ENCODE measurements at regions not wholly inside any gene's neighbourhood (a gene's known extent, or its start where the extent isn't known, plus 50 kb on each side); places are given as distances from the start of the nearest gene placed in this dataset.
"Not testable (repeated sequence)": the region's sequence is repeated elsewhere in the genome, so short reads cannot be mapped to it uniquely, and the experiment has no call there.

GRCh38 chr1:143764831-143765230, 207.0 kb downstream of the FAM72C start:
- DNase-seq = not testable (repeated sequence)

GRCh38 chr1:143760366-143760765, 211.4 kb downstream of the FAM72C start:
- not testable (repeated sequence) for DNase-seq

GRCh38 chr1:143755961-143756360, 215.8 kb downstream of the FAM72C start:
- DNase-seq = not testable (repeated sequence)

DNA sequence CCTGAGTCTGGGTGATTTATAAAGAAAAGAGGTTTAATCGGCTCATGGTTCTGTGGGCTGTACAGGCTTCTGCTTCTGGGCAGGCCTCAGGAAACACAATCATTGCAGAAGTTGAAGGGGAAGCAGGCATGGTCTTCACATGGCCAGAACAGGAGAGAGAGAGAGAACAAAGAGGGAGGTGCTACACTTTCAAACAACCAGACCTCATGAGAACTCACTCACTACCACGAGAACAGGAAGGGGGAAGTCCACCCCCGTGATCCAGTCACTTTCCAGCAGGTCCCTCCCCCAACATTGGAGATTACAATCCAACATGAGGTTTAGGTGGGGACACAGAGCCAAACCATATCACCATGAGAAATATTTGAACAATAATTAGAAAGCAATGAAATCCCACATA, 222.9 kb downstream of the FAM72C start:
- no peak for DNase-seq

DNA sequence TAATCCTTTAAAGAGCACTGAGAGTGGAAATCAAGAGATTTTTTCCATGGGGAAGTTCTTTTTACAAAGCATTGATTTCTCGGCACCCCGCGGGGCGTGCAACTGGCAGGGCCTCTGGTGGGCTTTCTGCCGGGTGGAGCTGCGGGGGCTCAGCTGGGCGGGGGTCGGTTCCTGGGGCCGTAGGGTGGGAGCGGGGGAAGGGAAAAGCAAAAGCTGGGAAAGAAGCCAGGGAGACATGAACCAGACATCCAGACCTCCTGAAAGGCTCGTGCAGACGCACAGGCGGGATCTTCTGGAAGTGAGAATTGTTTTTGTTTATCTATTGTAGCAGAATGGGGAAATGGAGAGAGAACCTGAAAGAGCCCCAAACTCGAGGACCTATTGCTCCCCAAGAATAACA, 235.2 kb downstream of the FAM72C start:
- DNase-seq = no peak

- DNase-seq = no peak
These were observed 235.9 kb downstream of the FAM72C start for GRCh38 chr1:143735764-143736461.

GRCh38 chr1:143734261-143734660, 237.5 kb downstream of the FAM72C start:
- not testable (repeated sequence) for DNase-seq

DNA sequence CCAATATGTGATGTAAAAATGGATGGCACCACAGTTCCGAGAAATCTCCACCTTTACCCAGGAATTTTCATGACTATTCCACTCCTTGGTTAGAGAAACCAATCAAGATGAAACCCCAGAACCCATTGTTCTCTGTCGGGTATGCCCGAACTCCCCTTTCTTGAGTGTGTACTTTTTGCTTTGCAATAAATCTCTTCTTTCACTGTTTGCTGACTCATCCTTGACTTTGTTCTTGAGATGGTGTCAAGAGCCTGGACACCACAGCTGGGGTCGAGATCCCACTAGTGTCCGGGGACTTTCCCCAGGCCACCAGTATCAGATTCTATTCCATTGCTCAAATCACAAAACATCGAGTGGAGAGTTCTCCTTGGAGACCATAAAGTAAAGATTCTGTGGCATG, 240.9 kb downstream of the FAM72C start:
- not testable (repeated sequence) for DNase-seq

DNA sequence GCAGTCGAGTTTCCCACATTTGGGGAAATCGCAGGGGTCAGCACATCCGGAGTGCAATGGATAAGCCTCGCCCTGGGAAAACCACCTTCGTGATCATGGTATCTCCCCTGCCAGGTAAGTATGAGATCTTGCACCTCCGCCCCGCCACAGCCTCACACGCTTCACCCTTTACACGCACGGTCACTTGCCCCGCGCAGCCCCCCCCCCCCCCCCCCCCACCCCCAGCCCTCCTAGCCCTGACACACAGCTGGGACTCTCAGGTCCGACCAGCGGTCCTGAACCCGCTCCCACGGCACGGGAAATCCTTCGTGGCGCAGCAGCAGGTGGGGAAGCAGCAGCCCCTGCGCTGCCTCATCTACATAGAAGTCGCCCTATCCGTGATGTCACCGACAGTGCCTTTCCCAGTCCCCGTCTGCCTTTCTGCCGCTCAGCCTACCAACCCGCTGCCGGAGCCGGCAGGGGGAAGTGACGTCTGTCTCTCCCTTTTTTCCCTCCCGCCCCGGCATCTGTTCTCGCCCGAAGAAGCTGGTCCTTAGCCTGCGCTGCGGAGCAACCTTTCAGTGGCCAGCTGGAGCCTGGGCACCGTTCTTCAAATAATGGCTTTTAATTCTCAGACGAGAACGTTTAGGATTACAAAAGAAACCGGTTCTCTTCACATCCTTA, 242.2 kb downstream of the FAM72C start:
- DNase-seq = peak; percentile 9

- DNase-seq = not testable (repeated sequence)
These were observed 242.9 kb downstream of the FAM72C start for GRCh38 chr1:143728802-143729448.

DNA sequence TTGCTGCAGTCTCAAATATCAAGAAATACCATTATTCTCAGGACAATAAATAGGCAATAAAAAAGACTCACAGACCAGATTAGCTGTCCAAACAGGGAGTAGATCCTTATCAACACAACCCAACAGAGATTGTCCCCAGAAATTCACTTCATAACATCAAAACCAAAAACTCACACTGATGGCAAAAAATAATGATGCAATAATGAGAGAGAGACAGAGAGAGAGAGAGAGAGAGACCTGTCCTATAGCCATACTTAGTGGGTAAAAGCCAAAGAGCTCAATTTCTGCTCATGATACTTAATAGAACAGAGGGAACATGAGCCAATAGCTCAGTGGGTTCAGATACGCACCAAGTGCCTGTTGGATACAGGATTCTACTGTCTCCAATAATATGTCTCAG, 244.5 kb downstream of the FAM72C start:
- no peak for DNase-seq

- no peak for DNase-seq
These were observed 250.8 kb downstream of the FAM72C start for GRCh38 chr1:143721024-143721373.

- DNase-seq = no peak
These were observed 251.4 kb downstream of the FAM72C start for GRCh38 chr1:143720087-143721023.

DNA sequence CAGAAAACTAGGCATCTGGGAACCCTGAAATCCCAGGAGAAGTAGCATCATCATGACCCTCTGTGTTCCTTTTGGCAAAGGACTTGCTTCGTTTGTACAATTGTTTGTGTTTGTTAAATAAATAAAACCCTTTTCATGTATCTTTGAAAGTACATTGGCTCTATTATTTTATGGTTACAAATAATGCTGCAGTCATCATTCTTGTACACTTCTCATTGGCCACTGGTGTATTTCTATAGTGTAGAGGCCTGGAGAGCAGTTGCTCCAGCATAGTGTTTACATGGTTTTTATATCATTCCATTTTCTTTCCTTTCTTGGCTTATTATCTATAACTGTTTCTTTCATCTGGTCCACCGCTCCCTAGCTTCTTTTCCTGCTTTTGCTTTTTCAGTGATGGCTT, 253.3 kb downstream of the FAM72C start:
- DNase-seq = no peak

DNA sequence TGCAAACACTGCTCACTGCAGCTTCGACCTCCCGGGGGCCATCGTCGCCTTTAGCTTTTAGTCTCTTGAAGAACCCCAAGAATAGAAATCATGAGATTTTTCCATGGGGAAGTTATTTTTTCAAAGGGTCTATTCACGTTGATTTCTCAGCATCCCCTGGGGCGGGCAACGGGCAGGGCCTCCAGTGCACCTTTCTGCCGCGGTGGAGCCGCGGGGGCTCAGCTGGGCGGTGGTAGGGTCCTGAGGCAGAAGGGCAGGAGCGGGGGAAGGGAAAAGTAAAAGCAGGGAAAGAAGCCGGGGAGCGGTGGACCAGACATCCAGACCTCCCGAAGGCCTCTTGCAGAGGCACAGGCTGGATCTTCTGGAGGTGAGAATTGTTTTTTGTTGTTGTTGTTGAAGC, 253.8 kb downstream of the FAM72C start:
- no peak for DNase-seq

- DNase-seq = no peak
These were observed 254.4 kb downstream of the FAM72C start for GRCh38 chr1:143717434-143717833.

- not testable (repeated sequence) for DNase-seq
These were observed 256.9 kb downstream of the FAM72C start for GRCh38 chr1:143714913-143715312.

- DNase-seq = not testable (repeated sequence)
These were observed 262.1 kb downstream of the FAM72C start for GRCh38 chr1:143709606-143710259.

DNA sequence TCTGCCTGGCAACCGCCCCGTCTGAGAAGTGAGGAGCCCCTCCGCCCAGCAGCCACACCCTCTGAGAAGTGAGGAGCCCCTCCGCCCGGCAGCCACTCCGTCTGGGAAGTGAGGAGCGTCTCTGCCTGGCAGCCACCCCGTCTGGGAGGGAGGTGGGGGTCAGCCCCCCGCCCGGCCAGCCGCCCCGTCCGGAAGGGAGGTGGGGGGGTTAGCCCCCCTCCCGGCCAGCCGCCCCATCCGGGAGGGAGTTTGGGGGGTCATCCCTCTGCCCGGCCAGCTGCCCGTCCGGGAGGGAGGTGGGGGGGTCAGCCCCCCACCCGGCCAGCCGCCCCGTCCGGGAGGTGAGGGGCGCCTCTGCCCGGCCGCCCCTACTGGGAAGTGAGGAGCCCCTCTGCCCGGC, 269.0 kb downstream of the FAM72C start:
- not testable (repeated sequence) for DNase-seq

DNA sequence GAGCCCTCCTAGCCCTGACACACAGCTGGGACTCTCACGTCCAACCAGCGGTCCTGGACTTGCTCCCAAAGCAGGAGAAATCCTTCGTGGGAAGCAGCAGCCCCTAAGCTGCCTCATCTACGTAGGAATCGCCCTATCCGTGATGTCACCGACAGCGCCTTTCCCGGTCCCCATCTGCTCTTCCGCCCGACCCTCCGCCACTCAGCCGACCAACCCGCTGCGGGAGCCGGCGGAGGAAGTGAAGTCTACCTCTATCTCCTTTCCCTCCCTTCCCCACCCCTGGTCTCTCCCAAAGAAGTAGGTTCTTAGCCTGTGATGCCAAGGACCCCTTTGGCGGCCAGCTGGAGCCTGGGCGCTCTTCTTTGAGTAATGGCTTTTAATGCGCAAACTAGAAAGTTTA, 272.1 kb downstream of the FAM72C start:
- DNase-seq = no peak

- no peak for DNase-seq
These were observed 272.7 kb downstream of the FAM72C start for GRCh38 chr1:143699115-143699514.

DNA sequence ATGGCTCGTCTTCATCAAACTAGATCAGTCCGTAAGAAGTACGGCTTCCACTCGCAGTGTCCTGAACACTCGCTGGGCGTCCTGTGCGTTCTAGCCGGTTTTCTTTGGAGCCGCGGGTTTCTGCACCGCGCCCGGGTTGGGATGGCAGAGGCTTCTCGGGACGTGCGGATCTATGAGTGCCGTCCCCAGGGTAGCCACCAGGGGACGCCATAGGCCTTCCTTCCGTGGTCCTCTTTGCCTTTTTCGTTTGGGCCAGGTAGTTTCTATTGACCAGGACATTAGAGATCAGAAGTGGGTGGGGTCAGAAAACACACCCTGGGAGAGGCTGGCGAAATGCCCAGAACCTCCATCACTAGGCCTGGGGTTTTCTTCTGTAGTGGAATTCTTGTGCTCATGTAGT, 273.8 kb downstream of the FAM72C start:
- DNase-seq = no peak

GRCh38 chr1:143694085-143694484, 277.7 kb downstream of the FAM72C start:
- no peak for DNase-seq

Measured in CD4-positive, alpha-beta T cell treated with Interleukin-21 for 1 hour (primary cell).